GM18907 (cell line): ENCODE measurements at regions not wholly inside any gene's neighbourhood (a gene's known extent, or its start where the extent isn't known, plus 50 kb on each side); places are given as distances from the start of the nearest gene placed in this dataset.
"Not testable (repeated sequence)": the region's sequence is repeated elsewhere in the genome, so short reads cannot be mapped to it uniquely, and the experiment has no call there.

Experiments
- ATAC-seq: cut with Tn5 transposase; IDR thresholded peaks from one replicate; pipeline ENCODE4 v1.9.1; 2021; ENCODE audit warnings: mild to moderate bottlenecking, moderate library complexity; ENCODE audit not compliant: unreplicated experiment

DNA sequence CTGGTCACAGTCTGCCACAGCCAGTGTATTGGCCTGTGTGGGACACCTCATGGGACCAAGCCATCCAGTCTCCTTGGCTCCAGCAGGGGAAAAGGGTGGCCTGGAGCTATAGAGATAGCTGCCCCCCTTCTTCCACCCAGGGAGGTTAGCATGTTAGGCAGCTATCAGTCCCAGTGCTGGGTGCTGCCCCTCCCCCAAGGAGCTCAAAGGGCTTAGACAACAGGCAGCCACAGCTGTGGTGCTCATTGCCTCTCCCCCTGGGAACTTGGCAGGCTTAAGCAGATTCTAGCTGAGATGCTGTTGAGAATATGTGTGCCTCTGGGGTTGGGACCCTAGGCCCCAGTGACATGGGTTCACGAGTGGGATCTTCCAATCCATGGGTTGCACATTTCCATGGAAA, 226.0 kb upstream of the PTGER4 start:
- ATAC-seq = no peak

DNA sequence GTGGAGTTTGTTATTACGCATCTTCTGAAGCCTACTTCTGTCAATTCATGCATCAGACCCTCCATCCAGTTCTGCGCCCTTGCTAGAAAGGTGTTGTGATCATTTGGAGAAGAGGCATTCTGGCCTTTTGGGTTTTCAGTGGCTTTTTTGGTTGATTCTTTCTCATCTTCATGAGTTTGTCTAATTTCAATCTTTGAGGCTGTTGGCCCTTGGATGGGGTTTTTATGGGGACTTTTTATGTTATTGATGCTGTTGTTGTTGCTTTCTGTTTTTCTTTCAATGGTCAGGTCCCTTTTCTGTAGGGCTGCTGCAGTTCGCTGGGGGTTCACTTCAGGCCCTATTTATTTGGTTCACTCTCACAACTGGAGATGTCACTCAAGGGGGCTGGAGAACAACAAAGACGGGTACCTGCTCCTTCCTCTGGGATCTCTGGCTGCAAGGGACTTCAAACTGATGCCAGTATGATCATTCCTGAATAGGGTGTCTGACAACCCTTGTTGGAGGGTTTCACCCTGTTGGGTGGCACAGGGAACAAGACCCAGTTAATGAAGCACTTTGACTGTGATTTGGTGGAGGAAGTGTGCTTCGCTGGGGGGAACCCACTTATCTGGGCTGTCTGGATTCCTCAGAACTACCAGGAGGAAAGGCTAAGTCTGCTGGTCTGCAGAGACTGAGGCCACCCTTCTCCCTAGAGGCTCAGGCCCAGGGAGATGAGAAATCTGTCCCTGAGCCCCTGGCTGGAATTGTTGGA, 226.7 kb upstream of the PTGER4 start:
- ATAC-seq = no peak

GRCh38 chr5:40447438-40447837, 232.3 kb upstream of the PTGER4 start:
- ATAC-seq = no peak

GRCh38 chr5:40446910-40447309, 232.8 kb upstream of the PTGER4 start:
- ATAC-seq = no peak

GRCh38 chr5:40442346-40442745, 237.4 kb upstream of the PTGER4 start:
- peak; percentile 75 for ATAC-seq

DNA sequence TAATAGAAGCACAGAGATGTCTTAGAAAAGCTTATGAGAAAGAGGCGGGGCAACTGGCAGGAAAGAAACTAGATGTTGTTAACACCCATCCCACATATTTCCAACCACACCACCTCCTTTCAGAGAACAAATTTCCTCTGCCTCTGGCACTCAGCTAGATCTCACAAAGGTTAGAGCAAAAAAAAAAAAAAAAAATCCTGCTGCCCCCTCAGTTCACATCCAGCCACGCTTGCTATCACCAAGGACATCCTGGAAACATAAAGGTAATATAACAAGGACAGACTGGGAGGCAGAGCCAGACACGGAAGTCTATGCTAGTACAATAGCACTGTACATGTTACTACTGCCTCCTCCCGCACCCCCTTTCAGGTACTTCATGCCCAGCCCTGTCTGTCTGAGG, 238.0 kb upstream of the PTGER4 start:
- ATAC-seq = no peak

GRCh38 chr5:40440746-40441145, 239.0 kb upstream of the PTGER4 start:
- no peak for ATAC-seq

- ATAC-seq = not testable (repeated sequence)
Observed at GRCh38 chr5:40439103-40439502, 240.6 kb upstream of the PTGER4 start.

DNA sequence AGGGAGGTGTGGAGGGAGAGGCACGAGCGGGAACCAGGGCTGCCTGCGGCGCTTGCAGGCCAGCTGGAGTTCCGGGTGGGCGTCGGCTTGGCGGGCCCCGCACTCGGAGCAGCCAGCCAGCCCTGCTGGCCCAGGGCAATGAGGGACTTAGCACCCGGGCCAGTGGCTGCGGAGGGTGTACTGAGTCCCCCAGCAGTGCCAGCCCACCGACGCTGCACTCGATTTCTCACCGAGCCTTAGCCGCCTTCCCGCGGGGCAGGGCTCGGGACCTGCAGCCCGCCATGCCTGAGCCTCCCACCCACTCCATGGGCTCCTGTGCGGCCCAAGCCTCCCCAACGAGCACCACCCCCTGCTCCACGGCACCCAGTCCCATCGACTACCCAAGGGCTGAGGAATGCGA, 241.1 kb upstream of the PTGER4 start:
- not testable (repeated sequence) for ATAC-seq

- ATAC-seq = peak; percentile 68
Observed at GRCh38 chr5:40437452-40437861, 242.3 kb upstream of the PTGER4 start.

DNA sequence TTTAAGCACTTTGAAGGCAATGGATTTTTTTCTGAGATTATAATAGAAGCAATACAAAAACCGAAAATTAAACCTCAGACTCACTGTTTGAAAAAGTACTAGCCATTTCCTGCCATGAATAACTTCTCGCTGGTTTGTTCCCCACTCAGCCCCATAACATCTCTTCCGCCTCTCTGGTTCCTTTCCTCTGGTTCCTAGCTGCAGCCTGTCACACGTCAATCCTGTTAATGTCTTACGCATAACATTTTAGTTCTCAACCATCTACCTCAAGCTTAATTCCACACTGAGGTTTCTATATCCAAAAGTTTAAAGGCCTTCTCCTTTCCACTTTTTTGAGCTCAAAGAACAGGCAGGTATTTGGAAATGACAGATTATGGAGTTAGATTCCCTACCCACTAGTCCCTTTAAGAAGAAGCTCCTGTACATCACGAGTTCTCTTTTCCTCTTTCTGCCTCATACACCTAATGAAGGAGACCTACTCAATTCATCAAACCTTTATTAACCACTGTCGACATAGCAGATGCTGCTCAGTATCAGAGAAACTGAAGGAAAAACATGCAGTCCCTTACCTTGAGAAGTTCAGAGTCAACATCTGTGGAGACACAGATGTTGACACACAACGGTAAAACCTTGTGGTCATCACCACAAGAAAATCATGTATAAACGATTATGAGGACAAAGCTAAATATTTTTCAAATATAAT, 243.0 kb upstream of the PTGER4 start:
- ATAC-seq = peak; percentile 76

- not testable (repeated sequence) for ATAC-seq
Observed at GRCh38 chr5:40435706-40436105, 244.0 kb upstream of the PTGER4 start.

GRCh38 chr5:40432836-40433235, 246.9 kb upstream of the PTGER4 start:
- ATAC-seq = no peak

DNA sequence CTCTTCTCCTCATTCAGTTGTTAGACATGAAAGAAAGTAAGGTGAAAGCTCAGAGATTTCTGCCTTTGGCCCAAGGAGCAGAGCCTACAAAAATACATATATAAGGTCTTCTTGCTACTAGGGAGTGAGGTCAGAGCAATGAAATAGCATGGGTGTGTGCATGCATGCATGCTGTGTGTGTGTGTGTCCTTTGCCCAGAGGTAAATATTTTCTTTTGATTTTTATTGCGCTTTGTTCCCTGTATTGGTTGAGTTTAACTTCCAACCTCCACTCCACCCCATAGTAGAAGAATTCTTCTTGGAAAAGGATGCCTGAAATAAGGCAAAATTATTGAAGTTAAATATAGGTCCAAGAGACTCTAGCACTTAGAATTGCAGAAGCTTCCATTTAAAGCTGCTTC, 248.0 kb upstream of the PTGER4 start:
- no peak for ATAC-seq

DNA sequence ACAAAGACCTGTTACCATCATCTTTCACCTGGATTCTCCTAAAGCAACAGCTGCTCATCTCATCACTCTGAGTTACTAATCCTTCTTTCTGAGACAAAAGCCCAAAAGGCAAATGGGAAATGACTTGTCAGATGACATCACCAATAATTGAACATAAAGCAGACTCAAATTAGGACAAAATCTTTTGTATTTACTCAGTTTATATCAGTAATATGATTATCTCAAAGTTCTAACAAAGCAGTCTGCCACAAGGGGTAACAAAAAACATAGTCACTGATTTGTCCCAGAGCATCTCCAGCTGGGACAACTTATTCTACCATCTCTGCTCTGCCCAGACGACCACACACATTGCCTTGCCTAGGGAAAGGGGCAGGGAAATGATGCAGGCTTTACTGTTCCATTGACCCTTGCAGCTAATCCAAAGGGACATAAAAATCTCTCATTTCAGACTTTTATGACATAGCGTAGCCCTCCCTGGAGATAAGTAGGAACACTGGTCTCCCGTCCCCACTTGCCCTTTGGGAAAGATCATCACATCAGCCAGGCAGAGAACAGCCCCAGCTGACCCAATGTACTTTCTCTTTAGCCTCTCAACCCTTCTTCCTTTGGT, 249.5 kb upstream of the PTGER4 start:
- no peak for ATAC-seq

- ATAC-seq = no peak
Observed at GRCh38 chr5:40429258-40430100, 250.2 kb upstream of the PTGER4 start.

DNA sequence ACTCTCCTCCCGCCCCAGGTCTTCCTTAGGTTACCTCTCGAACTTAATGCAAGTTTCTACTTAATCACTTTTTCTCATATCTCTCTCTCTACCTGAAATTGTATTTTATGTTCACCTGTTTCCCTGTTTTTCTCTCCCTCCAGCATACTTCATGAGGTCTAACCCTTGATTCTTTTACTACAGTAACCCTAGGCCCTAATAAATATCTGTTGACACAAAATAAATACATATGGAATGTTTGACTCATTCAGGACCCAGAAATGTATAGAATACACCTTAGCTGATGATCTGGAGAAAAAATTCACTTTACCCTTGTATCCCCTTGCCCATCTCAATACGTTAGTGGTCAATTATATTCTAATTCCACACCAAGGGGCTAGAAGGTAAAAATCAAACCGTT, 250.9 kb upstream of the PTGER4 start:
- no peak for ATAC-seq

GRCh38 chr5:40428126-40428525, 251.6 kb upstream of the PTGER4 start:
- no peak for ATAC-seq

- ATAC-seq = not testable (repeated sequence)
Observed at GRCh38 chr5:40417046-40417810, 262.5 kb upstream of the PTGER4 start.

- ATAC-seq = no peak
Observed at GRCh38 chr5:40416588-40416987, 263.1 kb upstream of the PTGER4 start.
